Ishikawa (cell line): ENCODE measurements at regions not wholly inside any gene's neighbourhood (a gene's known extent, or its start where the extent isn't known, plus 50 kb on each side); places are given as distances from the start of the nearest gene placed in this dataset.

Source experiments
- CEBPB ChIP-seq: IDR thresholded peaks from 2 replicates; pipeline ENCODE4 v1.6.1; 2012
- CREB1 ChIP-seq: IDR thresholded peaks from 2 replicates; pipeline ENCODE4 v1.6.1; 2012; ENCODE audit warnings: low read depth
- EGR1 ChIP-seq: IDR thresholded peaks from 2 replicates; pipeline ENCODE4 v1.6.1; 2012
- EP300 ChIP-seq: IDR thresholded peaks from 2 replicates; pipeline ENCODE4 v1.6.1; 2012; ENCODE audit warnings: borderline replicate concordance
- FOXM1 ChIP-seq: IDR thresholded peaks from 2 replicates; pipeline ENCODE4 v1.6.1; 2012; ENCODE audit warnings: low read depth, borderline replicate concordance
- MAX ChIP-seq: IDR thresholded peaks from 2 replicates; pipeline ENCODE4 v1.6.1; 2012
- NFIC ChIP-seq: IDR thresholded peaks from 2 replicates; pipeline ENCODE4 v1.6.1; 2012
- RAD21 ChIP-seq: IDR thresholded peaks from 2 replicates; pipeline ENCODE4 v1.6.1; 2012; ENCODE audit warnings: low read depth
- REST ChIP-seq: IDR thresholded peaks from 2 replicates; pipeline ENCODE4 v1.6.1; 2012; ENCODE audit warnings: low read depth, mild to moderate bottlenecking
- TAF1 ChIP-seq: IDR thresholded peaks from 2 replicates; pipeline ENCODE4 v1.6.1; 2012; ENCODE audit warnings: low read depth, mild to moderate bottlenecking
- TCF12 ChIP-seq: IDR thresholded peaks from 2 replicates; pipeline ENCODE4 v1.6.1; 2012; ENCODE audit warnings: low read depth
- TEAD4 ChIP-seq: IDR thresholded peaks from 2 replicates; pipeline ENCODE4 v1.6.1; 2012
- YY1 ChIP-seq: IDR thresholded peaks from 2 replicates; pipeline ENCODE4 v1.6.1; 2012; ENCODE audit warnings: low read depth
- ZBTB7A ChIP-seq: IDR thresholded peaks from 2 replicates; pipeline ENCODE4 v1.6.1; 2012; ENCODE audit warnings: low read depth
- TF ChIP-seq, protein P1 (sequence below): IDR thresholded peaks from 2 replicates; pipeline ENCODE4 v1.6.1; 2012

DNA sequence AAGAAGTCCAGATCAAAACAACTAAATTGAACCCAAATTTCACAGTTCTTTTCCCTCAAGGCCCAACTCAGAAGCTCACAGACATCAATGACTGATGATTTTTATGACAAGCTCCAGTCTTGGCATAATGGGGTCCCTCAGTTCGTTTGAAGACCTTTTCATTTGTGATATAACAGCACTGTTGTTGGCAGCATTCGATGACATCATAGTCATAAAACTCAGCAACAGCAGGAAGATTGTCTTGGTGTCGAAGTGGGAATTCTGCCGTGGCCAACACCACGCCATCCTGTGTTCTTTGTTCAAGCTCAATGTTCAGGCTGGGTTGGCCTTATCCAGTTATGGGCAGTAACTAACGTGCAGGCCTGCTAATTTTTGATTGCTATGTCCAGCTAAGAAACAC, 261.7 kb downstream of the C7orf25 start:
- TF ChIP-seq RAD21, result no peak

GRCh38 chr7:42645906-42646305, 266.0 kb downstream of the C7orf25 start:
- TF ChIP-seq CEBPB (no peak), CREB1 (no peak), TEAD4 (no peak), RAD21 (no peak), ZBTB7A (no peak), TCF12 (no peak), REST (no peak), NFIC (no peak), MAX (no peak), YY1 (no peak), FOXM1 (no peak), TAF1 (no peak)
- TF ChIP-seq, protein P1, sequence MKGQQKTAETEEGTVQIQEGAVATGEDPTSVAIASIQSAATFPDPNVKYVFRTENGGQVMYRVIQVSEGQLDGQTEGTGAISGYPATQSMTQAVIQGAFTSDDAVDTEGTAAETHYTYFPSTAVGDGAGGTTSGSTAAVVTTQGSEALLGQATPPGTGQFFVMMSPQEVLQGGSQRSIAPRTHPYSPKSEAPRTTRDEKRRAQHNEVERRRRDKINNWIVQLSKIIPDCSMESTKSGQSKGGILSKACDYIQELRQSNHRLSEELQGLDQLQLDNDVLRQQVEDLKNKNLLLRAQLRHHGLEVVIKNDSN, result no peak

GRCh38 chr7:42642699-42643098, 269.2 kb downstream of the C7orf25 start:
- no peak for TF ChIP-seq NFIC
- no peak for TF ChIP-seq TCF12
- no peak for TF ChIP-seq TEAD4
- TF ChIP-seq CEBPB, result no peak
- TF ChIP-seq, protein P1, result no peak
- no peak for TF ChIP-seq REST
- no peak for TF ChIP-seq EP300
- TF ChIP-seq TAF1, result no peak
- no peak for TF ChIP-seq MAX
- TF ChIP-seq ZBTB7A, result no peak
- TF ChIP-seq FOXM1, result no peak
- TF ChIP-seq CREB1, result no peak
- no peak for TF ChIP-seq RAD21

DNA sequence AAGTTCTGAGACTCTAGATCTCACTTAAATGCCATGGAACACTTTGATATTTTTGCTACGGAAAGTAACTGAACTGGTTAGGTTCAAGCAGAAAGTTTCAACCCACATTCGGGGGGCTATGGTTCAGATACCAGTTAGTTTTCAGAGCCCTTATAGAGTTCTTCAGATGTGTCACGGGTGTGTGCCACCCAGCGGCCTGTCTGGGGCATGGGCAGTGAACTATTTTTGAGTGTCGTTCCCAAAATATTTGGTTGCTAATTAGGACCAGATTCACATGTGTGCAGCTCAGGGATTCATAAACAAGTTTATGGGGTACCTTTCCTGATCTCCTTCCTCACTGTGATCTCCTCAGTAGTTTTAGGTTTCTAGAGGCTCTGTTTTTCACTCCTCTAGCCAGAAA, 271.9 kb downstream of the C7orf25 start:
- TF ChIP-seq TEAD4, result no peak

DNA sequence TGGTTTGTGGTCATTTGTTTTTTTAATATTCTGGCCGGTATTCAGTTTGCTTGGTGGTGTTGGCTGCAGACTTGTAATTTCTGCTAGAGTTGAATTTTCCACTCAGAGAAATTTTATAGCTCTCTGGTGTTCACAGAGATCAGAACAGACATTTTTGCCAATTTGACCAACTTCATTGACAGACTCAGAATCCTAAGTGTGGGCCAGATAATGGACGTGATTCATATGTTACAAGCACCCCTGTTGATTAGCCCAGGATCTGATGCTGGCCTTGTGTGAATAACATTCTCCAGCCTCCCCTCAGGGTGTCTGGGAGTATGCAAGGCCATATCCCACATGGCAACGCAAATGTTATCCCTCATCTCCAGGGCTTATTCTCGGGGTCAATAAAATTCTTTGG, 283.8 kb downstream of the C7orf25 start:
- TF ChIP-seq EGR1, result no peak
- no peak for TF ChIP-seq CEBPB
- TF ChIP-seq MAX, result no peak
- no peak for TF ChIP-seq FOXM1
- TF ChIP-seq REST, result no peak
- no peak for TF ChIP-seq NFIC

DNA sequence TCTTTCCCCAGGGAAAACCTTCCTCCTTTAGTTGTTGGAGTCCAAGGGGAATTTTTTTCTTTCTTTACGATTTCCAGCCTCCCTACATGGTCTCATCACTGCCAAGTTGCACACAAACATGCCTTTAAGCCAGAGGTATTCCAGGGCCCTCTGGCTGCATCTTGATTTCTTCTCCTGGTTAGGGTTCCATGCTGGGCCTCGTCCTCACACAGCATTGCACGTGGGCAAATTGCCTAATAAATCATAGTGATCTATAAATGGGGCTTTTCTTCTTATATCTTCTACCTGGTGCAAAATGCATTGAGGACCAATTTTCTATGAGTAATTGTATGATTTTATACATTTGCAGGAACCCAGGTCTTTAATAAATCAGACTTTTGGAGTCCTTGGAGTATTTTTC, 284.2 kb downstream of the C7orf25 start:
- TF ChIP-seq ZBTB7A, result no peak
- TF ChIP-seq EGR1, result no peak
- TF ChIP-seq RAD21, result no peak
- TF ChIP-seq TCF12, result no peak
- TF ChIP-seq REST, result no peak
- TF ChIP-seq, protein P1, result no peak
- no peak for TF ChIP-seq TEAD4
- no peak for TF ChIP-seq YY1
- TF ChIP-seq TAF1, result no peak
- TF ChIP-seq CEBPB, result no peak
- no peak for TF ChIP-seq NFIC
- no peak for TF ChIP-seq EP300
- no peak for TF ChIP-seq CREB1
- no peak for TF ChIP-seq MAX
- no peak for TF ChIP-seq FOXM1
